GM12878 (cell line): ENCODE measurements at regions not wholly inside any gene's neighbourhood (a gene's known extent, or its start where the extent isn't known, plus 50 kb on each side); places are given as distances from the start of the nearest gene placed in this dataset.

Experiments used
- ATAC-seq: fragments of 200-7000 bp; cut with Tn5 transposase; 3 replicates; pipeline ENCODE4 v1.9.1; 2020; ENCODE audit warnings: mild to moderate bottlenecking, moderate library complexity
- BruUV-seq: library from RNA; stranded (reverse); fragments of 400-500 nt; replicated peaks from 2 replicates; lab custom pipeline; 2021; lab: Mats Ljungman, UMichigan
- CTCF ChIA-PET: fragments of 300-600 bp; sonication (Branson Sonifier 250); formaldehyde crosslinking; extraction: SDS; loops from one replicate; lab custom pipeline; 2021; ENCODE audit warnings: inconsistent platforms; lab: Yijun Ruan, JAX
- POLR2A ChIA-PET: fragments of 350-600 bp; formaldehyde crosslinking; extraction: SDS; loops from one replicate; lab custom pipeline; 2021; ENCODE audit warnings: inconsistent platforms; lab: Charles Lee
- RAD21 ChIA-PET: fragments of 300-600 bp; sonication (Branson Sonifier 250); formaldehyde crosslinking; loops from one replicate; lab custom pipeline; 2023; ENCODE audit warnings: antibody characterized with exemption; ENCODE audit not compliant: unreplicated experiment; lab: Charles Lee
- SMC1A ChIA-PET: fragments of 300-600 bp; sonication (Branson Sonifier 250); formaldehyde crosslinking; loops from one replicate; lab custom pipeline; 2023; ENCODE audit not compliant: unreplicated experiment, uncharacterized antibody; lab: Charles Lee
- DNase-seq: peaks from one replicate; pipeline ENCODE4 v3.0.0-alpha.2; 2011; ENCODE audit warnings: low read depth, low spot score
- FAIRE-seq: peaks from 3 replicates; lab custom pipeline; 2011; peaks lifted over from hg19 to GRCh38; lab: Jason Lieb, UNC
- H2AFZ ChIP-seq: 2 replicates; pipeline ENCODE4 v1.6.0; 2011; ENCODE audit warnings: low read depth, low read length, control low read depth; ENCODE audit not compliant: control insufficient read depth
- H3K27ac ChIP-seq: 2 replicates; pipeline ENCODE4 v1.5.1; 2011; ENCODE audit warnings: control low read depth; ENCODE audit not compliant: control insufficient read depth, insufficient read depth
- H3K27me3 ChIP-seq, 2 experiments: replicated peaks in 1 of 2; 2 replicates each; pipeline versions ENCODE4 v1.6.0 to v1.6.1; 2011; ENCODE audit warnings: low read length in 1 of 2; ENCODE audit not compliant: control insufficient read depth in 2 of 2, insufficient read depth in 2 of 2
- H3K36me3 ChIP-seq, 2 experiments: 2 replicates each; pipeline ENCODE4 v1.5.1; 2011; ENCODE audit warnings: low read length in 1 of 2; ENCODE audit not compliant: control insufficient read depth in 2 of 2, insufficient read depth in 2 of 2
- H3K4me1 ChIP-seq: 2 replicates; pipeline ENCODE4 v1.6.1; 2011; ENCODE audit warnings: mild to moderate bottlenecking, low read length, moderate library complexity, mixed read lengths; ENCODE audit not compliant: control insufficient read depth, insufficient read depth
- H3K4me2 ChIP-seq: 2 replicates; pipeline ENCODE4 v1.6.0; 2011; ENCODE audit warnings: control low read depth; ENCODE audit not compliant: control insufficient read depth, insufficient read depth
- H3K4me3 ChIP-seq: fragments of 200-600 bp; sonication (generic); 2 replicates; pipeline ENCODE4 v1.5.1; 2016
- H3K79me2 ChIP-seq: 2 replicates; pipeline ENCODE4 v1.6.0; 2011; ENCODE audit warnings: low read length; ENCODE audit not compliant: control insufficient read depth, insufficient read depth
- H3K9ac ChIP-seq: 2 replicates; pipeline ENCODE4 v1.8.0; 2011; ENCODE audit warnings: low read length, control low read depth, mixed read lengths; ENCODE audit not compliant: control insufficient read depth, insufficient read depth
- H3K9me3 ChIP-seq: replicated peaks from 3 replicates; pipeline ENCODE4 v1.5.1; 2011; ENCODE audit warnings: mild to moderate bottlenecking, low read length; ENCODE audit not compliant: control insufficient read depth, insufficient read depth
- H4K20me1 ChIP-seq: 2 replicates; pipeline ENCODE4 v1.6.0; 2011; ENCODE audit not compliant: control insufficient read depth, insufficient read depth
- BACH1 ChIP-seq: fragments of 450-650 bp; IDR thresholded peaks from 2 replicates; pipeline ENCODE4 v1.6.1; 2017; ENCODE audit warnings: mild to moderate bottlenecking, borderline replicate concordance
- CBFB ChIP-seq: IDR thresholded peaks from 2 replicates; pipeline ENCODE4 v1.6.1; 2016; ENCODE audit warnings: antibody characterized with exemption, low read depth
- CEBPB ChIP-seq, 2 experiments: fragments of 150-350 bp in 1 of 2; IDR thresholded peaks; 2 replicates each; pipeline ENCODE4 v1.6.1; 2012 to 2014; ENCODE audit warnings: low read depth in 2 of 2, low read length in 2 of 2, borderline replicate concordance in 1 of 2, inconsistent platforms in 1 of 2
- CREM ChIP-seq: IDR thresholded peaks from 2 replicates; pipeline ENCODE4 v1.6.1; 2014; ENCODE audit warnings: antibody characterized with exemption, low read depth
- EGR1 ChIP-seq, 2 experiments: IDR thresholded peaks; 1 replicate in 1 of 2; 2 replicates in 1 of 2; pipeline ENCODE4 v1.6.1; 2011 to 2012; ENCODE audit warnings: low read depth in 2 of 2, low read length in 2 of 2, borderline replicate concordance in 1 of 2, mild to moderate bottlenecking in 1 of 2, moderate library complexity in 1 of 2
- FOS ChIP-seq: IDR thresholded peaks from 3 replicates; pipeline ENCODE4 v1.6.1; 2011; ENCODE audit warnings: borderline replicate concordance; ENCODE audit not compliant: insufficient read length; ENCODE audit errors: extremely low read depth
- JUNB ChIP-seq: IDR thresholded peaks from 2 replicates; pipeline ENCODE4 v1.6.1; 2016; ENCODE audit warnings: antibody characterized with exemption, mild to moderate bottlenecking
- KAT2A ChIP-seq: conservative IDR thresholded peaks from 2 replicates; pipeline ENCODE4 v1.6.1; 2011; ENCODE audit warnings: low read depth, low read length; ENCODE audit not compliant: control insufficient read depth
- MXI1 ChIP-seq: fragments of 150-350 bp; IDR thresholded peaks from 2 replicates; pipeline ENCODE4 v1.6.1; 2011; ENCODE audit warnings: low read depth, mild to moderate bottlenecking, inconsistent platforms, low read length, improper control_type of control experiment
- NFYA ChIP-seq: IDR thresholded peaks from 2 replicates; pipeline ENCODE4 v1.6.1; 2011; ENCODE audit warnings: low read depth, mild to moderate bottlenecking, low read length, improper control_type of control experiment, borderline replicate concordance
- SREBF2 ChIP-seq: IDR thresholded peaks from 2 replicates; pipeline ENCODE4 v1.6.1; 2012; ENCODE audit warnings: mild to moderate bottlenecking, low read length
- SRF ChIP-seq, 2 experiments: IDR thresholded peaks; 2 replicates each; pipeline ENCODE4 v1.6.1; 2011; ENCODE audit warnings: low read depth in 2 of 2, low read length in 2 of 2, mild to moderate bottlenecking in 1 of 2, moderate library complexity in 1 of 2
- WRNIP1 ChIP-seq: IDR thresholded peaks from 2 replicates; pipeline ENCODE4 v1.6.1; 2011; ENCODE audit warnings: low read depth, low read length, improper control_type of control experiment, borderline replicate concordance
- YBX1 ChIP-seq: fragments of 450-650 bp; IDR thresholded peaks from 2 replicates; pipeline ENCODE4 v1.6.1; 2016; ENCODE audit warnings: antibody characterized with exemption
- ZBED1 ChIP-seq: IDR thresholded peaks from 2 replicates; pipeline ENCODE4 v1.6.1; 2016; ENCODE audit warnings: borderline replicate concordance
- ZNF622 ChIP-seq: fragments of 450-650 bp; IDR thresholded peaks from 2 replicates; pipeline ENCODE4 v1.6.1; 2017; ENCODE audit warnings: mild to moderate bottlenecking, inconsistent platforms
- WGBS: methylation state at CpG from one replicate; pipeline ENCODE4 v1.1.6; 2016; ENCODE audit warnings: low lambda C conversion rate; ENCODE audit not compliant: insufficient replicate concordance, insufficient coverage; ENCODE audit errors: missing lambda C conversion rate; 5-methylcytosine and 5-hydroxymethylcytosine counted together
- in situ Hi-C: fragments of 300-500 bp; cut with MboI; formaldehyde crosslinking; loops from 9 replicates; pipeline ENCODE4 v1.14.3; 2018; ENCODE audit warnings: mixed read lengths
- intact Hi-C: fragments of 100-400 bp; cut with micrococcal nuclease; formaldehyde crosslinking; loops from one replicate; pipeline ENCODE4 v1.14.2; 2022; ENCODE audit not compliant: unreplicated experiment
- TF ChIP-seq, protein P1 (sequence below): fragments of 450-650 bp; IDR thresholded peaks from 2 replicates; pipeline ENCODE4 v1.6.1; 2017; ENCODE audit warnings: mild to moderate bottlenecking, moderate library complexity
- TF ChIP-seq, protein P2 (sequence below): IDR thresholded peaks from 2 replicates; pipeline ENCODE4 v1.6.1; 2011; ENCODE audit warnings: mild to moderate bottlenecking, low read depth, low read length, moderate library complexity; ENCODE audit not compliant: insufficient replicate concordance
- TF ChIP-seq, protein P3 (sequence below): IDR thresholded peaks from 2 replicates; pipeline ENCODE4 v1.6.1; 2012; ENCODE audit warnings: low read depth, low read length, improper control_type of control experiment

DNA sequence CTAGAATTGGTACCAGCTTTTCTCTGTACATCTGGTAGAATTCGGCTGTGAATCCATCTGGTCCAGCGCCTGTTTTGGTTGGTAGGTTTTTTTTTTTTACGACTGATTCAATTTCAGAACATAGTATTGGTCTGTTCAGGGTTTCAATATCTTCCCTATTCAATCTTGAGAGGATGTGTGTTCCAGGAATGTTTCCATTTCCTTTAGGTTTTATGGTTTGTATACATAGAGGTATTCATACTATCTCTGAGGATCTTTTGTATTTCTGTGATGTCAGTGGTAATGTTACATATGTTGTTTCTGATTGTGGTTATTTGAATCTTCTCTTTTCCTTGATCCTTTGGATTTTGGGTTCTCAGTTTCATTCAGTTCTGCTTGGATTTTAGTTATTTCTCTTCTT, 172.1 kb upstream of the ITGA4 start:
- H3K4me3 ChIP-seq = no peak overlapping the region
- ChIA-PET RAD21 (no interaction called here), POLR2A (no interaction called here), SMC1A (interaction anchor here (1.1 kb wide), 1 partner anchor 157 kb away, joined by 4 read pairs; no protein-coding TSS in a partner anchor), CTCF (interaction anchor here (0.6 kb wide), 1 partner anchor 10 kb away, joined by 3 read pairs; no protein-coding TSS in a partner anchor)
- H3K9me3 ChIP-seq = no peaks in the 10 kb centered on the region
- no TSS peak for BruUV-seq
- no peak overlapping the region for H3K9ac ChIP-seq
- no peak overlapping the region for H3K27ac ChIP-seq
- no peak overlapping the region for H3K4me2 ChIP-seq
- in situ Hi-C loops (no loop called here), intact Hi-C loops (no loop called here)
- H2AFZ ChIP-seq = no peak overlapping the region
- H3K79me2 ChIP-seq = no peaks in the 10 kb centered on the region
- no peak for FAIRE-seq
- WGBS = 100% methylated on average over 3 of the region's 3 CpGs
- no peaks in the 10 kb centered on the region for H3K27me3 ChIP-seq
- TF ChIP-seq EGR1 (IDR thresholded peaks at IDR 0.05; ENCODE audit: borderline replicate concordance in 1 of 2, low read depth in 2 of 2, low read length in 2 of 2) = no peak
- no peak for TF ChIP-seq NFYA
- TF ChIP-seq, protein P1, sequence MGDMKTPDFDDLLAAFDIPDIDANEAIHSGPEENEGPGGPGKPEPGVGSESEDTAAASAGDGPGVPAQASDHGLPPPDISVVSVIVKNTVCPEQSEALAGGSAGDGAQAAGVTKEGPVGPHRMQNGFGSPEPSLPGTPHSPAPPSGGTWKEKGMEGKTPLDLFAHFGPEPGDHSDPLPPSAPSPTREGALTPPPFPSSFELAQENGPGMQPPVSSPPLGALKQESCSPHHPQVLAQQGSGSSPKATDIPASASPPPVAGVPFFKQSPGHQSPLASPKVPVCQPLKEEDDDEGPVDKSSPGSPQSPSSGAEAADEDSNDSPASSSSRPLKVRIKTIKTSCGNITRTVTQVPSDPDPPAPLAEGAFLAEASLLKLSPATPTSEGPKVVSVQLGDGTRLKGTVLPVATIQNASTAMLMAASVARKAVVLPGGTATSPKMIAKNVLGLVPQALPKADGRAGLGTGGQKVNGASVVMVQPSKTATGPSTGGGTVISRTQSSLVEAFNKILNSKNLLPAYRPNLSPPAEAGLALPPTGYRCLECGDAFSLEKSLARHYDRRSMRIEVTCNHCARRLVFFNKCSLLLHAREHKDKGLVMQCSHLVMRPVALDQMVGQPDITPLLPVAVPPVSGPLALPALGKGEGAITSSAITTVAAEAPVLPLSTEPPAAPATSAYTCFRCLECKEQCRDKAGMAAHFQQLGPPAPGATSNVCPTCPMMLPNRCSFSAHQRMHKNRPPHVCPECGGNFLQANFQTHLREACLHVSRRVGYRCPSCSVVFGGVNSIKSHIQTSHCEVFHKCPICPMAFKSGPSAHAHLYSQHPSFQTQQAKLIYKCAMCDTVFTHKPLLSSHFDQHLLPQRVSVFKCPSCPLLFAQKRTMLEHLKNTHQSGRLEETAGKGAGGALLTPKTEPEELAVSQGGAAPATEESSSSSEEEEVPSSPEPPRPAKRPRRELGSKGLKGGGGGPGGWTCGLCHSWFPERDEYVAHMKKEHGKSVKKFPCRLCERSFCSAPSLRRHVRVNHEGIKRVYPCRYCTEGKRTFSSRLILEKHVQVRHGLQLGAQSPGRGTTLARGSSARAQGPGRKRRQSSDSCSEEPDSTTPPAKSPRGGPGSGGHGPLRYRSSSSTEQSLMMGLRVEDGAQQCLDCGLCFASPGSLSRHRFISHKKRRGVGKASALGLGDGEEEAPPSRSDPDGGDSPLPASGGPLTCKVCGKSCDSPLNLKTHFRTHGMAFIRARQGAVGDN = no peak
- TF ChIP-seq ZBED1 = no peak
- TF ChIP-seq SREBF2 = no peak
- no peak for TF ChIP-seq WRNIP1
- no peak for TF ChIP-seq ZNF622
- no peak for TF ChIP-seq BACH1
- TF ChIP-seq, protein P2, sequence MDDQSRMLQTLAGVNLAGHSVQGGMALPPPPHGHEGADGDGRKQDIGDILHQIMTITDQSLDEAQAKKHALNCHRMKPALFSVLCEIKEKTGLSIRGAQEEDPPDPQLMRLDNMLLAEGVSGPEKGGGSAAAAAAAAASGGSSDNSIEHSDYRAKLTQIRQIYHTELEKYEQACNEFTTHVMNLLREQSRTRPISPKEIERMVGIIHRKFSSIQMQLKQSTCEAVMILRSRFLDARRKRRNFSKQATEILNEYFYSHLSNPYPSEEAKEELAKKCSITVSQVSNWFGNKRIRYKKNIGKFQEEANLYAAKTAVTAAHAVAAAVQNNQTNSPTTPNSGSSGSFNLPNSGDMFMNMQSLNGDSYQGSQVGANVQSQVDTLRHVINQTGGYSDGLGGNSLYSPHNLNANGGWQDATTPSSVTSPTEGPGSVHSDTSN = no peak
- no peak for TF ChIP-seq JUNB
- TF ChIP-seq KAT2A = no peak
- TF ChIP-seq YBX1 = no peak
- no peak for TF ChIP-seq FOS
- TF ChIP-seq MXI1 = no peak
- TF ChIP-seq CBFB = no peak
- TF ChIP-seq CEBPB (IDR thresholded peaks at IDR 0.05; ENCODE audit: borderline replicate concordance in 1 of 2, low read depth in 2 of 2, low read length in 2 of 2) = no peak
- no peak for TF ChIP-seq SRF (IDR thresholded peaks at IDR 0.05; ENCODE audit: low read depth in 2 of 2, low read length in 2 of 2)
- no peak for TF ChIP-seq CREM
- TF ChIP-seq, protein P3, sequence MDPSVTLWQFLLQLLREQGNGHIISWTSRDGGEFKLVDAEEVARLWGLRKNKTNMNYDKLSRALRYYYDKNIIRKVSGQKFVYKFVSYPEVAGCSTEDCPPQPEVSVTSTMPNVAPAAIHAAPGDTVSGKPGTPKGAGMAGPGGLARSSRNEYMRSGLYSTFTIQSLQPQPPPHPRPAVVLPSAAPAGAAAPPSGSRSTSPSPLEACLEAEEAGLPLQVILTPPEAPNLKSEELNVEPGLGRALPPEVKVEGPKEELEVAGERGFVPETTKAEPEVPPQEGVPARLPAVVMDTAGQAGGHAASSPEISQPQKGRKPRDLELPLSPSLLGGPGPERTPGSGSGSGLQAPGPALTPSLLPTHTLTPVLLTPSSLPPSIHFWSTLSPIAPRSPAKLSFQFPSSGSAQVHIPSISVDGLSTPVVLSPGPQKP = no peak
- H3K4me1 ChIP-seq = peaks cover 11% of the 10 kb centered on the region; the same call in 1 of the 2 replicates
- no peak for DNase-seq
- no peaks in the 10 kb centered on the region for H3K36me3 ChIP-seq
- H4K20me1 ChIP-seq = no peaks in the 10 kb centered on the region
- no peak for ATAC-seq
